ENCODE measurements at regions not wholly inside any gene's neighbourhood (a gene's known extent, or its start where the extent isn't known, plus 50 kb on each side); places are given as distances from the start of the nearest gene placed in this dataset.

- ATAC-seq: no peak
Measured at GRCh38 chr11:131121426-131122333, 205.4 kb upstream of the SNX19 start.

GRCh38 chr11:131122448-131122847 is 206.2 kb upstream of the SNX19 start:
- ATAC-seq: no peak

- ATAC-seq: no peak
Measured at GRCh38 chr11:131129474-131129873, 213.2 kb upstream of the SNX19 start.

GRCh38 chr11:131135611-131136010 is 219.3 kb upstream of the SNX19 start:
- no peak for ATAC-seq

GRCh38 chr11:131136486-131136885 is 220.2 kb upstream of the SNX19 start:
- no peak for ATAC-seq

- no peak for ATAC-seq
Measured at GRCh38 chr11:131137046-131137445, 220.8 kb upstream of the SNX19 start.

GRCh38 chr11:131138731-131139130 is 222.5 kb upstream of the SNX19 start:
- no peak for ATAC-seq

- no peak for ATAC-seq
Measured at GRCh38 chr11:131145791-131146190, 224.6 kb upstream of the NTM start.

- ATAC-seq: no peak
Measured at GRCh38 chr11:131146827-131147490, 223.5 kb upstream of the NTM start.

- no peak for ATAC-seq
Measured at GRCh38 chr11:131154351-131154750, 216.1 kb upstream of the NTM start.

- no peak for ATAC-seq
Measured at GRCh38 chr11:131157678-131158077, 212.7 kb upstream of the NTM start.

GRCh38 chr11:131160846-131161245 is 209.6 kb upstream of the NTM start:
- ATAC-seq: no peak

- no peak for ATAC-seq
Measured at GRCh38 chr11:131163613-131164012, 206.8 kb upstream of the NTM start.

- no peak for ATAC-seq
Measured at GRCh38 chr11:131165036-131165435, 205.4 kb upstream of the NTM start.

- ATAC-seq: no peak
Measured at GRCh38 chr11:131168839-131169713, 201.3 kb upstream of the NTM start.

- no peak for ATAC-seq
Measured at GRCh38 chr11:131172011-131172410, 198.4 kb upstream of the NTM start.

- ATAC-seq: no peak
Measured at GRCh38 chr11:131178020-131178419, 192.4 kb upstream of the NTM start.

- ATAC-seq: no peak
Measured at GRCh38 chr11:131178596-131178995, 191.8 kb upstream of the NTM start.

- ATAC-seq: no peak
Measured at GRCh38 chr11:131179836-131180235, 190.6 kb upstream of the NTM start.

GRCh38 chr11:131185915-131186314 is 184.5 kb upstream of the NTM start:
- ATAC-seq: no peak

GRCh38 chr11:131186629-131187101 is 183.8 kb upstream of the NTM start:
- ATAC-seq: peak; percentile 24 to 51

- no peak for ATAC-seq
Measured at GRCh38 chr11:131190446-131190845, 180.0 kb upstream of the NTM start.

GRCh38 chr11:131191606-131192005 is 178.8 kb upstream of the NTM start:
- ATAC-seq: no peak
